Hematopoietic multipotent progenitor cell treated with erythropoietin and hydrocortisone succinate and interleukin-3 and kit ligand, for 15 days (in vitro differentiated cells): ENCODE measurements at regions not wholly inside any gene's neighbourhood (a gene's known extent, or its start where the extent isn't known, plus 50 kb on each side); places are given as distances from the start of the nearest gene placed in this dataset.
"Not testable (repeated sequence)": the region's sequence is repeated elsewhere in the genome, so short reads cannot be mapped to it uniquely, and the experiment has no call there.

ENCODE experiments used
- DNase-seq: peaks from one replicate; pipeline ENCODE4 v3.0.0-alpha.2; 2015; ENCODE audit warnings: low spot score

DNA sequence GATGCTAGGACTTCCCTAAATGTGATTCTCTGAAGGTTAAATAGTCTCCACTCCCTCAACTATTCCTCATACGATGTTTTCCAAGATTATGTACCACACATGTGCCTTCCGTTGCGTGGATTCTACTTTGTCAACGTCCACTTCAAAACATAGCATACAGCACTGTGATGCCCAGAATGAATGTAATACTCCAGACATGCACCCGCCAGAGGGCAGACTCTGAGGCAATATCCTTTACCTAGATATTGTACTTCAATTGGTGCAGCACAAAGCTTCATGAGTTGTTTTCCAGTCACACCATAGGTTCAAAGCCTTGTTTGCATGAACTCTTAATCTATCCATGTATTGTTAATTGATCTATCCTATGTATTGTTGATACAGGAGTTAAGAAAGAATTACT lies 201.0 kb upstream of the NABP1 start:
- DNase-seq = no peak

DNA sequence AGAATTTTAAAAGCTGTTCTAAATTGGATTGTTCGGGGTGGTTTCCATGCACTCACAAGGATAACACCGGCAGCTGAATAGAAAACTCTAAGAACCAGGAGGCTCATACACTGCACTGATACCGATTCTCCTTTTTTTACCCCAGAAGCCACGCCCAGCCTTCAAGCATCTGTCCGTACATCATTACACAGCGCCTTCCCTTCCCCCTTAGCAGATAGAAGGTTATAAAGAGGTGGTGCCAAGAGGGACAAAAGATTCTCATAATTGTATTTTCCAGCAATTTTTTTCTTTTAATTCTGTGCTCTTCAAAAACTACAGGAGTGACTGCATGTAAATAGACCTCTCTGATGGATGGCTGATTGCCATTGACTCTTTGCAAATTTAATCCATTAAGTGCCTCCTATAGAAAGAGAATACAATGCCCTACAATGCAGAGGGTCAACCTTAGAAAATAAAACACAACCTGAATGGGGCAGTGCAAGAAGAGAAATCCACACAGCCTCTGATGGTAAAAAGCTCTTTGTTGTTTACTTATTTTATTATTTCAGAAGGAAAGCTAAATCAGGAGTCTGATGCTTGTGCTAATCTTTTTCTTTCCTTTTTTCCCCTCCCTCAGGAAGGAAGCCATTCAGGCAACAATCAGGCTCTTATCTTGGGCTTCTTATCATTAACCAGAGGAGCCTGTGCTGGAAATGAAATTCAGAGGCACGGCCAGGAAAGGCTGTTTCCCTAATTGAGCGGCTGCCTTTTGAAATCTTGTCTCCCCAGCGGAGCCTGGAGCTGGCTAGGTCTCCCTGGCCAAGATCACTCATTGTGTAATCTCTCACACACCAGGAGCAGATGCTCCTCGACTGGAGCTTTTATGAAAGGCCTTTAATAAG lies 198.9 kb upstream of the NABP1 start:
- DNase-seq = no peak

DNA sequence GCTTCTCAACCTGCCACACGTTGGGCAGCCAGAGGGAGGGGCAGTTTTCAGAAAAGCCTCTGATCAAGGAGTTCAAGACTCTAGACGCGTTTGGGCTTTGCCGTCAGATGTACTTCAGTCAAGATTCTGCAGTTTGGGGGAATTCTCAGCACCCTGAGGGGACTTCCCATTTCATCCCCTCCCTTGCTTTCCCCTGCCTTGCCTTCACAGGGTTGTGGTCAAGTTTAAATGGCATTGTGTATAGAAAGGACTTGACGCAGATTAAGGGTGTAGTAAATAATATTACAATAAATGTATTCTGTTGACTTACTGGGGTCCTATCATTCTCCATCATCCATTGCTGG lies 198.3 kb upstream of the NABP1 start:
- DNase-seq = no peak

DNA sequence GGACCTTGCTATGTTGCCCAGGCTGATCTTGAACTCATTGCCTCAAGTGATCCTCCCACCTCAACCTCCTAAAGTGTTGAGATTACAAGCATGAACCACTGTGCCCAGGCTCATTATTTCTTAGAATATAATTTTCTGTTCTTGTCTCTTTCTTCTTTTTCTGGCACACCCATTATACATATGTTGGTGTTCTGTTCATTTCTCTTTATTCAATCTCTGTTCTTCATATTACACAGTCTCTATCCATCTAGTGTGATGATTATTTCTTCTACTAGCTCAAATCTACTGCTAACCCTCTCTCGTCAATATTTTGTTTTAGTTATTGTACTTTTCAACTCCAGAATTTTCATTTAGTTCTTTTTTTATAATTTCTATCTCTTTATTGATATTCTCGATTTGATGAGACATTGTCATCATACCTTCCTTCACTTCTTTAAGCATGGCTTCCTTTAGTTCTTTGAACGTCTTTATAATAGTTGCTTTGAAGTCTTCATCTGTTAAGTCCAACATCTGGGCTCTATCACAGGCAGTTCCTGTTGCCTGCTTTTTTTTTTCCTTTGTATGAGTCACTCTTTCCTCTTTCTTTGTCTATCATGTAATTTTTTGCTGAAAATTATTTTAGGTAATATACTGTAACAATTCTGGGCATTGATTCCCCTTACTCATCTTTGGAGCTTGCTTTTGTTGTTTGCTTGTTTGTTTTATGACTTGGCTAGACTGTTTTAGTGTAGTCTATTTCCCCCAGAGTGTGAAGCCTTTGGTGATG lies 196.4 kb upstream of the NABP1 start:
- DNase-seq = no peak

DNA sequence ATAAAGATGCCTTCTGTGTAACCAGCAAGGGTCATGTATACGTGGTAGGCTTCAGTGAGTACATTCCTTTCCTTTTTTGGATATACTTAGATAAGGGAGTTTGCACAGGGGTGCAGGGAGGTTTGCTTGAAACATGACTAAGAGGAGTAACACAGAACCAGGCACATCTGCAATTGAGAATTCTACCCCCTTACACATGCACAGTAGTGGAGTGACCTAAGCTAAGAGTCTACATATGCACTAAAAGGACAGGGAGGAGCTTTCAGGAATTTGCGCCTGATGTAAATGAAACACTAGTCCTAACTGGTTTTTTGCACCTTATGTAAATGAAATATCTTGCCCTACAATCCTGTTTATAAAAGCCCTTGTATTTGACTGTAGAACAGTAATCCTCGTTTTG lies 194.8 kb upstream of the NABP1 start:
- no peak for DNase-seq

DNA sequence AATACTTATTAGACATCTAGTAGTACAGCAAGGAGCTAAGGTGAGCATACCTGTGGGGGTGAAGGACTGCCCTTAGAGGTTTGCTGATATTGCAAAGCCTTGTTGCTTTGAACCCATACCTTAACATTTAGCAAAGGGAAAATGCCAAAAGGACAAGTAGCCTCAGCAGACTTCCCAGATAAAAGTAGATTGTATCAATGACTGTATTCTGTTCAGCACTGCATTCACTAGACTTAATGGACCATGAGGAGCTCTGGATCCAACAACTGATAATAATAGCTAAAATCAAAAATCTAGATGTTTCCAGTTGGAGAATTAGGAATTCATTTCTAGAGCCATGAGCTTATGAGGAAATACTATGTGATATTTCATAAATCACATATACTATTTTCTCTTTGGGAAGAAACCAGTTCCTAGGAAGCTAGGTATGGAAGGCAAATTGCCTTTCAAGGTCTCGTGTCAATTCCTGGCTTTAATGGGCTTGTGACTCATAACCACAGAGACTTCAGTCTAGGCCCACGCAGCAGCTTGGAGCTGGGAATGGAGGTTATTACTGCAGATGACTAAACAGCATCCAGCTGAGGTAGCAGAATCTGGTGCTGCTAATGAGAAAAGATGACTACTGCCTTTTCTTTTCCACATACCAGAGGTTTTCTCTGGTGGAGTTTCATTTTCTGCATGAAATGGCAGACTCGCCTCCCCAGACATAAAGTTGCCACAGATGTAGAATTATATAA lies 191.2 kb upstream of the NABP1 start:
- DNase-seq = no peak

DNA sequence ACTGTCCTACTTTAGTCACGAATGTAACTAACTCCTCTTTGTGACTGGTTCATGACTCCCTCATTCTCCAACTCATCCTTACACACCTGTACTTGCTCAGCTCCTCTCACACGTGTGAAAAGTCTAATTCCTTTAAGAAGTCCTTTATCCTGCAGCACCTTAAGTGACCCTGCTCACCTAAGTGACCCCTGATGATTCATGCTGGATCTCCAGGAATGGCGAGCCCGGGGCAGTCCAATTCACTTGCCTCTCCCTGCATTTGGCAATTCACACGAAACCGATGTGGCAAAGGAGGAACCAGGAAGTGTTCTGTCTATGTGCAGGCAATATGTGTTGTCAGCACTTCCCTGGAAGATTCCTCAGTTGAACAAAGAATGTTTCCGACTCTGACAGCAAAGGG lies 189.8 kb upstream of the NABP1 start:
- DNase-seq = no peak

DNA sequence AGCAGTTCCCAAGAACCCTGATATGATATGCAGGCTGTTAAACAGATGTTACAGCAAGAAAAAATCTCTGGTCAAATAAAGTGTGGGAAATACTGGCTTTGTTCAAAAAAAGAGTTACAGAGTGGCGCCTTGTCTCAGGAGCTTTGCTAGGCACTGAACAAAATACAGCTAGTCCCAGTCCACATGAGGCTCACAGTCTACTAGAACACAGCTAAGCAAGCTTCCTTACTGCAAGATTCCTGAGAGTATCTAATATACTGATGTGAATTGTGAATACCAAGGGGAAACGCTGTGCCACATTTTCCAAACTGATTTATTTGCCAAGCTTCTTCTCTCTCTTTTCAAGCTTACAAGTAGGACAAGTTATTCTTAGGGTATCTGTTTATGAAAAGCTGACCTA lies 188.8 kb upstream of the NABP1 start:
- DNase-seq = no peak

DNA sequence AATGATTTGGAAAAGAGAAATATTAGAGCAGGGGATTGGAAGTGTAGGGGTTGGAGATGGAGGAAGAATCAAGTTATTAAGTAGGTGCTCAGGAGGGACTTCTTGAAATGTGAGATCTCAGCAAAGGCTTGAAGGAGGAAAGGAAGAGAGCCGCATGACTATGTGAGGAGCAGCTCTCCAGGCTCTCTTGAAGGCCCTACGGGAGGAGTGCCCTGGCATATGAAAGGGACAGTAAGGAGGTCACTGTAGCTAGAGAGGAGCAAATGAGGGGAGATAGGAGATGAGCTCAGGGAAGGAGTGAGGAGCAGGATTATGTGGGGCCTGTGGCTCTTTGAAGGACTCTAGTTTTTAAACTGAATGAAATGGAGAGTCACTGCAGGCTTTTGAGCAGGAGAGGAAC lies 181.1 kb upstream of the NABP1 start:
- no peak for DNase-seq

DNA sequence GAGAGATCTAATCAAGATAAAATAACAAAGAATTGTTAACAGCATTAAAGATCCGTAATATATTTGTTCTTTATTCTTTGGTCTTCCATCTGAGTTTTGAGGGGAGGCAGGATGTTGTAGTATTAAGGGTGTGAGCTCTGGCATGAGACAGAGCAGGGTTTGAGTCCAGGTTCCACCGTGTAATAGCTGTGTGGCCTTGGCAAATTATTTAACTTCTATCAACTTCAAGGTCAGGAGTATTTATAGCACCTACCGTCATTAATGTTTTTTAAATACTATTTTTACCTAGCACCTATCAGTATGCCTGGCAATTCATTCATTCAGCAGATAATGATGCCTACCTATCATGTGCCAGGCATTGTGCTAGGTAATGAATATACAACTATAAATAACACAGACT lies 180.1 kb upstream of the NABP1 start:
- no peak for DNase-seq

DNA sequence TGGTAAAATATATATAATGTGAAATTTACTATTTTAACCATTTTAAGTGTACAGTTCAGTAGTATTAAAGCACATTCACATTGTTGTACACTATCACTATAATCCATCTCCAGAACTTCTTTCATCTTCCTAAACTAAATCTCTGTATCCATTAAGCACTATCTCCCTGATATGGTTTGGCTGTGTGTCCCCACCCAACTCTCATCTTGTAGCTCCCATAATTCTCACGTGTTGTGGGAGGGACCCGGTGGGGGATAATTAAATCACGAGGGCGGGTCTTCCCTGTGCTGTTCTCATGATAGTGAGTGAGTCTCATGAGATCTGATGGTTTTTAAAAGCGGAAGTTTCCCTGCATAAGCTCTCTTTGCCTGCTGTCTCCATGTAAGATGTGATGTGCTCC lies 178.9 kb upstream of the NABP1 start:
- no peak for DNase-seq

DNA sequence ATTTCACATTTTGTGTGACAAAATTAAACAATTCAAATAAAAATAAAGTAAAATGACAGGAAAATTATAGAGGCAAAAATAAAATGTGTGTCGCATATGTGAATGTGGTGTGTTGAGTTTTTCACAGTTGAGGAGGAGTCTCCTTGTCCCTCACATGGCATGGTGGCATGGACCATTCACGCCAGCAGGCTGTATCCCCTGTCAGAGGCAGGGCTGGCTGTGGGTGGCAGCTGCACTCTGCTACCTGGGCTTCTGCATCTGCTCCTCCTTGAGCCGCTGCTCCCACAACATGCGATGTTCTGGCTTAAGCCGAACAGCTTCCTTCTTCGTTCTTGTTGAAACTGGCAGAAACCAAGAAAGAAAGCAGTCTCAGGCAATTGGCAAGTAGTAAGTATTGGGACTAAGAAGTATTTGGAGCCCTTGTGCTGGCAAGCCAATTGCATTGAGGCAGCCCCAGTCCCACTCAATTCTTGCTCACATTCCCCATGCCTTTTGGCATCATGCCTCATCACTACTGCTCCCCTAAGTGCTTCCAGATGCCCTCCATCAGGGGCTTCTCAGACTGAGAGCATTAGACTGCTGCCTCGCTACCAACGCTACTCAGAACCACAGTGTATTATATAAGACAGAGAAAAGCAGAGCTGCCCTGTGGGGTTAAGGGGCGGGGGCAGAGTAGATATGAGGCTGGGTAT lies 177.9 kb upstream of the NABP1 start:
- no peak for DNase-seq

DNA sequence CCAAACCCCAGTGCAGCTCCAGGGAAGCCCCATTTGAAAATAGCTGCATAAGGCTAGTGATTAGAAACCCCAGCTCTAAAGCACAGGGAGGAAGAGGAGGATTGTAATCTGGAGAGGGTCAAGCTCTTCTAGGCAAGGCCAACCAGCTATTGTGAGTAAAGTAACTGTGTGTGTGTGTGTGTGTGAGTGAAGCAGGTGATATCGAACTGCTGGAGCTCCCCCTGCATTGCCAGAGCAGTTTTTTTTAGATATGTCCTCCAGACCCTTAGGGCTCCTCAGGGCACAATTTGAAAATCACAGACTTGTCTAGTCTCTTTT lies 177.4 kb upstream of the NABP1 start:
- no peak for DNase-seq

DNA sequence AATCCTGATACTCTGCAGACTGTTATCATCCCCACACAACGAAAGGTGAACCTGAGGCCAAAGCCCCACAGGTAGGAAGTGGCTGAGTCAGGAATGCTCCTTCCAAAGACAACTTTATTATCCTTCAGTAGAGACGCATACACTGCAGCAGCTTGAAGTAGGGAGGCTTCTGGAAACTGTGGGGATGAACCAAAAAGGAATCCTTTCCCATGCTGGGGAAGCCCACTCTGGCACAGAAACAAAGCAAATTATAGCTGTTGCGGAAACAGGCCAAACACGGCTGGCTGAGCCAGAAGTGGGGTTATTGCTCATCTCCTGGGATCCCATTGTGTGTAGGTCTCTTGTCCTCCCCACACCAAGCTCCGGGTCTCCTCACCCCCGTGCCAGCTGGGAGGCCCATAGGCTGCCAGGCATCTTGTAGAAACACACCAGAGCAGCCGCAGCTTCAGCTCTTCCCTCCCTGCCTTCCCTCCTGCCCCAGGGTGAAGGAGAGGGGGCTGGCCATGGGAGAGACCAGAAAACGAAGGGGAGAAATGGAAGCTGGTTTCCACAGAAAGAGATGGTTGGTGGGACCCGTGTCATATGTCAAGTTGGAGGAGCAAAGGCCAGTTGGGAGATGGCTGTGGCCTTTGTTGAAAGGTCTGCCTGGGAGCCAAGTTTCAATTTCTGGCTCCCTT lies 176.9 kb upstream of the NABP1 start:
- DNase-seq = no peak

DNA sequence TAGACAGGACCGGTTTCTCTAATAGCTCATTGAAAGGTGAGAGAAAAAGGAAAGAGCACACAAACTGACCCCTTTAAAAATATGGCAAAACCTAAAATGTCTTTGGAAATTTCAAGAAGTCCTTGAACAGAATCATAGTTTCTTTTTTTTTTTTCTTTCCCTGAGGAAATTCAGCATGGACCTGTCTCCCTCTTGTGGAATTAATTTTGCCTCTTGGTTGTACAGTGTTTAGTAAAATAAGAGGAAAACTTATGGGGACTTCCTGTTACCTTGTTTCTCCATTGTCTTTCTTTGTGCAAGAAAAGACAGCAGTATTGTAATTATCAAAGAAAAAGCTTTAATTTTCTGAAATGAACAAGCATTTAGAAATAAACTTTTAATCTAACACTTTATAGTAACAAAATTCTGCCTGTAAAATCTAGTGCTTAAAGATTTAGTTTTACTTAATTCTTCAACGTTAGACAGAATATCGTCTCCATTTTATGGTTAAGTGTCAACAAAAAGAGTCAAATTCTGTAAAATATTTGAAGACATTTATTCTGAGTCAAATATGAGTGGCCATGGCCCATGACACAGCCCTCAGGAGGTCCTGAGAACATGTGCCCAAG lies 176.3 kb upstream of the NABP1 start:
- no peak for DNase-seq

DNA sequence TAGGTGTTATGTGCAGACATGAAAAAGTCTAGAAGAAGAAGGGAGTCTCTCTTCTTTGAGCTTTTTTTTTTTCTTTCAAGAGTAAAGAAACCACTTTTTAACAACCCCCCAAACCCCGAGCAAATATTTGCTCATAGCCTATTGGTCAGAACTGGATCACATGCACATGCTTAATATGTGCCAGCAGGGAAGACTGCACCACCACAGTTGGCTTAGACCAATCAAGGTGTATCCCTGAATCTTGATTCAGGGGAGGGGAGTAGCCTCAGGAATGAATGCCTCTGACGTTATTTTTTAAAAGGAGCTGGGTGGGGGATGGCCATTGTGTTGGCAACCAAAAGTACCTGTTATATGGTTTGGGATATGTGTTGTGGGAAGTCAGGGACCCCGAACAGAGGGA lies 171.4 kb upstream of the NABP1 start:
- no peak for DNase-seq

DNA sequence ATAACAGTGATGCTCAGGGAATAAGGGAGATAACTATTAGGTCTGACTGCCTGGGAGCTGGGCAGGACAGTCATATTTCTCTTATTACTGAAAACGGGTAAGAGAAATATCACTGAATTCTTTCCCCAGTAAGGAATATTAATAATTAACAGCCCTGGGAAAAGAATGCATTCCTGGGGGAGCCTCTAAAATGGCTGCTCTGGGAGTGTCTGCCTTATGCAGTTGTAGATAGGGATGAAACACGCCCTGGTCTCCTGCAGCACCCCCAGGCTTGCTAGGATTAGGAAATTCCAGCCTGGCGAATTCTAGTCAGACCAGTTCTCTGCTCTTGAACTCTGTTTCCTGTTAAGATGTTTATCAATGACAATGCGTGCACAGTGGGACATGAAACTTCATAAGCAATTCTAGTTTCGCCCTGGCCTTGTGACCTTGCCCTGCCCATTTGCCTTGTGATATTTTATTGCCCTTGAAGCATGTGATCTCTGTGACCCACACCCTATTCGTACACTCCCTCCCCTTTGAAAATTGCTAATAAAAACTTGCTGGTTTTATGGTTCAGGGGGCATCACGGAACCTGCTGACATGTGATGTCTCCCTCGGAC lies 170.6 kb upstream of the NABP1 start:
- DNase-seq = not testable (repeated sequence)

DNA sequence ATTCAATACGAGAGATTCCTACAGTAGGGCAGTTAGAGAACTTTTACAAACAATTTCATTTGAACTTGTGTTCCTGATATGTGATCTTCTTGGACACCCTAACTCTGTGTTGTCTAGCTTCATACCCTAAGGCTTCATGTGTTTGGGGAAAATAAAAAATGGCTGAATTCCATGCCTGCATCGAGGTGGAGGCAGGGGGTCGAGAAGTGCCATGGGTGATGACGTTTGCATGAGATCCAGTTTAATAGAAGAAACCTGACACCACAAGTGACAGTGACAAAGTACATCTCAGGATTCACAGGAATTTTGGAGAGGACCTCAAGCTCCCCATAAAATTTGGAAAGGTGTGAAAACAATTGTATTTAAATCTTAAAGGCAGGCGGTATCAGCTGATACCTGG lies 169.2 kb upstream of the NABP1 start:
- no peak for DNase-seq

DNA sequence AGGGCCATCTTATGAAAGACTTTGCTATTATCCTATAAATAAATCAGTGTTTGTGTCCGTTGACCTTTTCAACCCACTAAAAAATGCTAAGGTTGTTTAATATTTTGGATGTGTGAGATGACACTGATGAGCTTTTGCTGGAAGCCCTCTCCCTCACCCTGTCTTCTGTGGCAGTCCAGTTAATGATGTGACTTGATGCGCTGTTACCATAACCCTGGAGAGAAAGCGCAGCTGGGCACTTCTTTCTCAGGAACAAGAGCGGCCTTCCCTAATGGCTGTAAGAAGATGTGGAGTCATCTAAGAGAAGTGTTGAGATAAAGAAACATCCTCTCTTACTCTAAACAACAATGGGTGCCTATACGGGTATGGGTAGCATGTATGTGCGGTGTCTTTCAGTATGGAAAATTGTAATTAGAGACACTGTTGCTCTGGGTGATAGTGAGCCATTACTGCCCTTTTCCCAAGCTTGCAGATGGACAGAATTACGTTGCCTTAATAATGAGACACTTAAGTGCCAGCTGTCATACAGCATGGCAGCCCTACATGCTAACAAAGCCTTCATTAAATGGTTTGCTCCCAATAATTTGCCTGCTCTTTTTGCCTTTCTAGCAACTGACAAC lies 165.6 kb upstream of the NABP1 start:
- DNase-seq = no peak

DNA sequence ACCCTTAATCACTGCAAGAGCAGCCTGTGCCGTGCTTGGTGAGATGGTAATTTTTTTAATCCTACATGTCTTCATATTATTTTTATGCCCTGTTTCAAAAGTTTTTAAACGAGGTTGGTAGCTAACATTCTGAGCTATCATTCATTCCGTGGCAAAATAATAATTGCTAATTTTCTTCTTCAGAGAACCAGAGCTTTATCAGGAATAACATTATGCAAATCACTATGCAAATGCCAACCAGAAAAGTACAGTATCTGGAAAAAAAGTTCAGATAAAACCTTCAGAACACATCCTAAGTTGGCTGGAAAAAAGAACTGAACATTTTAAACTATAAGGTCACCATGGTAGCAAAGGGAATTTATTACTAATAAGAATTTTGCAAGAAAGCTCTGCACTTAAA lies 165.1 kb upstream of the NABP1 start:
- DNase-seq = no peak

DNA sequence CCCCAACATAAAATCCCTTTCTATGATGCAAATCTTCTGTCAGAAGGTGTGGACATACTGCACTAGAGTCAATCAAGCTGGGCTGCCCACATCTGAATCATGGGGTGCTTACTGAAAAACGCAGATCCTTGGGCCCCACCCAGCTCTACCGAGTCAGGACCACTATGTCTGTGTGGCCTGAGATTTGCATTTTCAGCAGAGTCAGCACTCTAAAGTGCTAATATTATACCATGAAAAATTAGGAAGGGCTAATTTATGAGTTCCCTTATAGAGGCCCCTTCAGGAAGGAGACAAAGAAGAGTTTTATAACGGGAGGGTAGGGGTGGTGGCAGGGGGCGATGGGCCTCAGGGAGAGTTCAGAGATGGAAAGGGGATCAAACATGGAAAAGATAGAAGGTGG lies 163.3 kb upstream of the NABP1 start:
- DNase-seq = no peak
